ENCODE measurements at regions not wholly inside any gene's neighbourhood (a gene's known extent, or its start where the extent isn't known, plus 50 kb on each side); places are given as distances from the start of the nearest gene placed in this dataset.

DNA sequence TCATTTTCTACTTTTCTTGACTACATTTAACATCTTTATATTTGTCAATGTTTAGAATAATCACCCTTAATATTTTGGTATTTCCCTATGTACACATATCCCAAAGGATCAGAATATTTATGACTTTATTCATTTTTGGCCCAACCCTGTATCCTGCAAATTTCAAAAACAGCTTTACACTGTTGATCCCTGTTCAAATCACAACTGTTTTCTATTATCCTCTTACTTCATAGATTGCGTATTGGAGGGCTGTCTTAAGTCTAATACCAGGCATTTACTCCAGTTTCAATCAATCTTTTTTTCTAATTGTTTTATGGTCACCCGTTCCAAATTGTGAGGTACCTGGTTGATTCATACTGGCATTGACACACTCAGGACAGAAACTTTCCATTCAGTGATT, 107.9 kb downstream of the RPL22L1 start (continued):
- TF ChIP-seq, protein P1, sequence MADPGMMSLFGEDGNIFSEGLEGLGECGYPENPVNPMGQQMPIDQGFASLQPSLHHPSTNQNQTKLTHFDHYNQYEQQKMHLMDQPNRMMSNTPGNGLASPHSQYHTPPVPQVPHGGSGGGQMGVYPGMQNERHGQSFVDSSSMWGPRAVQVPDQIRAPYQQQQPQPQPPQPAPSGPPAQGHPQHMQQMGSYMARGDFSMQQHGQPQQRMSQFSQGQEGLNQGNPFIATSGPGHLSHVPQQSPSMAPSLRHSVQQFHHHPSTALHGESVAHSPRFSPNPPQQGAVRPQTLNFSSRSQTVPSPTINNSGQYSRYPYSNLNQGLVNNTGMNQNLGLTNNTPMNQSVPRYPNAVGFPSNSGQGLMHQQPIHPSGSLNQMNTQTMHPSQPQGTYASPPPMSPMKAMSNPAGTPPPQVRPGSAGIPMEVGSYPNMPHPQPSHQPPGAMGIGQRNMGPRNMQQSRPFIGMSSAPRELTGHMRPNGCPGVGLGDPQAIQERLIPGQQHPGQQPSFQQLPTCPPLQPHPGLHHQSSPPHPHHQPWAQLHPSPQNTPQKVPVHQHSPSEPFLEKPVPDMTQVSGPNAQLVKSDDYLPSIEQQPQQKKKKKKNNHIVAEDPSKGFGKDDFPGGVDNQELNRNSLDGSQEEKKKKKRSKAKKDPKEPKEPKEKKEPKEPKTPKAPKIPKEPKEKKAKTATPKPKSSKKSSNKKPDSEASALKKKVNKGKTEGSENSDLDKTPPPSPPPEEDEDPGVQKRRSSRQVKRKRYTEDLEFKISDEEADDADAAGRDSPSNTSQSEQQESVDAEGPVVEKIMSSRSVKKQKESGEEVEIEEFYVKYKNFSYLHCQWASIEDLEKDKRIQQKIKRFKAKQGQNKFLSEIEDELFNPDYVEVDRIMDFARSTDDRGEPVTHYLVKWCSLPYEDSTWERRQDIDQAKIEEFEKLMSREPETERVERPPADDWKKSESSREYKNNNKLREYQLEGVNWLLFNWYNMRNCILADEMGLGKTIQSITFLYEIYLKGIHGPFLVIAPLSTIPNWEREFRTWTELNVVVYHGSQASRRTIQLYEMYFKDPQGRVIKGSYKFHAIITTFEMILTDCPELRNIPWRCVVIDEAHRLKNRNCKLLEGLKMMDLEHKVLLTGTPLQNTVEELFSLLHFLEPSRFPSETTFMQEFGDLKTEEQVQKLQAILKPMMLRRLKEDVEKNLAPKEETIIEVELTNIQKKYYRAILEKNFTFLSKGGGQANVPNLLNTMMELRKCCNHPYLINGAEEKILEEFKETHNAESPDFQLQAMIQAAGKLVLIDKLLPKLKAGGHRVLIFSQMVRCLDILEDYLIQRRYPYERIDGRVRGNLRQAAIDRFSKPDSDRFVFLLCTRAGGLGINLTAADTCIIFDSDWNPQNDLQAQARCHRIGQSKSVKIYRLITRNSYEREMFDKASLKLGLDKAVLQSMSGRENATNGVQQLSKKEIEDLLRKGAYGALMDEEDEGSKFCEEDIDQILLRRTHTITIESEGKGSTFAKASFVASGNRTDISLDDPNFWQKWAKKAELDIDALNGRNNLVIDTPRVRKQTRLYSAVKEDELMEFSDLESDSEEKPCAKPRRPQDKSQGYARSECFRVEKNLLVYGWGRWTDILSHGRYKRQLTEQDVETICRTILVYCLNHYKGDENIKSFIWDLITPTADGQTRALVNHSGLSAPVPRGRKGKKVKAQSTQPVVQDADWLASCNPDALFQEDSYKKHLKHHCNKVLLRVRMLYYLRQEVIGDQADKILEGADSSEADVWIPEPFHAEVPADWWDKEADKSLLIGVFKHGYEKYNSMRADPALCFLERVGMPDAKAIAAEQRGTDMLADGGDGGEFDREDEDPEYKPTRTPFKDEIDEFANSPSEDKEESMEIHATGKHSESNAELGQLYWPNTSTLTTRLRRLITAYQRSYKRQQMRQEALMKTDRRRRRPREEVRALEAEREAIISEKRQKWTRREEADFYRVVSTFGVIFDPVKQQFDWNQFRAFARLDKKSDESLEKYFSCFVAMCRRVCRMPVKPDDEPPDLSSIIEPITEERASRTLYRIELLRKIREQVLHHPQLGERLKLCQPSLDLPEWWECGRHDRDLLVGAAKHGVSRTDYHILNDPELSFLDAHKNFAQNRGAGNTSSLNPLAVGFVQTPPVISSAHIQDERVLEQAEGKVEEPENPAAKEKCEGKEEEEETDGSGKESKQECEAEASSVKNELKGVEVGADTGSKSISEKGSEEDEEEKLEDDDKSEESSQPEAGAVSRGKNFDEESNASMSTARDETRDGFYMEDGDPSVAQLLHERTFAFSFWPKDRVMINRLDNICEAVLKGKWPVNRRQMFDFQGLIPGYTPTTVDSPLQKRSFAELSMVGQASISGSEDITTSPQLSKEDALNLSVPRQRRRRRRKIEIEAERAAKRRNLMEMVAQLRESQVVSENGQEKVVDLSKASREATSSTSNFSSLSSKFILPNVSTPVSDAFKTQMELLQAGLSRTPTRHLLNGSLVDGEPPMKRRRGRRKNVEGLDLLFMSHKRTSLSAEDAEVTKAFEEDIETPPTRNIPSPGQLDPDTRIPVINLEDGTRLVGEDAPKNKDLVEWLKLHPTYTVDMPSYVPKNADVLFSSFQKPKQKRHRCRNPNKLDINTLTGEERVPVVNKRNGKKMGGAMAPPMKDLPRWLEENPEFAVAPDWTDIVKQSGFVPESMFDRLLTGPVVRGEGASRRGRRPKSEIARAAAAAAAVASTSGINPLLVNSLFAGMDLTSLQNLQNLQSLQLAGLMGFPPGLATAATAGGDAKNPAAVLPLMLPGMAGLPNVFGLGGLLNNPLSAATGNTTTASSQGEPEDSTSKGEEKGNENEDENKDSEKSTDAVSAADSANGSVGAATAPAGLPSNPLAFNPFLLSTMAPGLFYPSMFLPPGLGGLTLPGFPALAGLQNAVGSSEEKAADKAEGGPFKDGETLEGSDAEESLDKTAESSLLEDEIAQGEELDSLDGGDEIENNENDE (IDR thresholded peaks at IDR 0.05; ENCODE audit: insufficient replicate concordance, low read length) = no peak
- no peak for TF ChIP-seq EZH2 (IDR thresholded peaks at IDR 0.05; ENCODE audit: low read depth, low read length, severe bottlenecking)
